B cell (primary cell): ENCODE measurements at regions not wholly inside any gene's neighbourhood (a gene's known extent, or its start where the extent isn't known, plus 50 kb on each side); places are given as distances from the start of the nearest gene placed in this dataset.

Experiments
- CTCF ChIP-seq: fragments of 200-600 bp; IDR thresholded peaks from one replicate; pipeline ENCODE4 v1.8.0; 2022; ENCODE audit warnings: antibody characterized with exemption, mild to moderate bottlenecking
- EZH2 ChIP-seq: IDR thresholded peaks from 2 replicates; pipeline ENCODE4 v1.6.1; 2012; ENCODE audit warnings: borderline replicate concordance, low read depth, mild to moderate bottlenecking, moderate library complexity, low read length; ENCODE audit not compliant: insufficient read depth, poor library complexity, severe bottlenecking

GRCh38 chr2:114281188-114281587 lies 161.3 kb upstream of the DPP10 start:
- TF ChIP-seq CTCF = no peak
- TF ChIP-seq EZH2 = no peak
